GM23338 (cell line): ENCODE measurements at regions not wholly inside any gene's neighbourhood (a gene's known extent, or its start where the extent isn't known, plus 50 kb on each side); places are given as distances from the start of the nearest gene placed in this dataset.

Source experiments
- ATAC-seq: fragments of 200-7000 bp; cut with Tn5 transposase; 3 replicates; pipeline ENCODE4 v1.9.1; 2020
- DNase-seq: peaks from one replicate; pipeline ENCODE4 v3.0.0-alpha.2; 2015; ENCODE audit warnings: low spot score
- H2AFZ ChIP-seq: fragments of 200-600 bp; sonication (generic); 2 replicates; pipeline ENCODE4 v1.8.0; 2016; ENCODE audit warnings: antibody characterized with exemption, mild to moderate bottlenecking, moderate library complexity
- H3F3A ChIP-seq: fragments of 200-600 bp; sonication (generic); replicated peaks from 2 replicates; pipeline ENCODE4 v1.8.0; 2017; ENCODE audit warnings: antibody characterized with exemption, mixed run types, low read depth
- H3K27ac ChIP-seq: fragments of 200-600 bp; sonication (generic); 2 replicates; pipeline ENCODE4 v1.6.1; 2016; ENCODE audit warnings: low read depth
- H3K27me3 ChIP-seq: fragments of 200-600 bp; sonication (generic); 2 replicates; pipeline ENCODE4 v1.8.0; 2016; ENCODE audit warnings: mild to moderate bottlenecking, mixed run types, moderate library complexity; ENCODE audit not compliant: insufficient read depth
- H3K36me3 ChIP-seq: fragments of 200-600 bp; sonication (generic); 2 replicates; pipeline ENCODE4 v1.8.0; 2016; ENCODE audit warnings: mild to moderate bottlenecking; ENCODE audit not compliant: insufficient read depth
- H3K4me1 ChIP-seq: fragments of 200-600 bp; sonication (generic); 2 replicates; pipeline ENCODE4 v1.8.0; 2016; ENCODE audit warnings: mild to moderate bottlenecking, moderate library complexity; ENCODE audit not compliant: insufficient read depth
- H3K4me2 ChIP-seq: fragments of 200-600 bp; sonication (generic); 2 replicates; pipeline ENCODE4 v1.7.1; 2017; ENCODE audit warnings: mixed run types
- H3K4me3 ChIP-seq: fragments of 200-600 bp; sonication (generic); 2 replicates; pipeline ENCODE4 v1.6.1; 2016; ENCODE audit warnings: mixed run types
- H3K79me2 ChIP-seq: fragments of 200-600 bp; sonication (generic); replicated peaks from 2 replicates; pipeline ENCODE4 v1.8.0; 2017; ENCODE audit warnings: mild to moderate bottlenecking; ENCODE audit not compliant: insufficient read depth
- H3K9me2 ChIP-seq: fragments of 200-600 bp; sonication (generic); 2 replicates; pipeline ENCODE4 v1.8.0; 2017; ENCODE audit not compliant: insufficient read depth
- H4K20me1 ChIP-seq: fragments of 200-600 bp; sonication (generic); replicated peaks from 2 replicates; pipeline ENCODE4 v1.8.0; 2017; ENCODE audit warnings: mild to moderate bottlenecking; ENCODE audit not compliant: insufficient read depth
- H3K27ac Mint-ChIP-seq: 2 replicates; pipeline ENCODE4 v1.8.0; 2020; ENCODE audit warnings: inconsistent platforms, mild to moderate bottlenecking, moderate library complexity, mixed read lengths
- H3K27me3 Mint-ChIP-seq: 3 replicates; pipeline ENCODE4 v1.8.0; 2022; ENCODE audit warnings: low read depth, mild to moderate bottlenecking, moderate library complexity, mixed read lengths, inconsistent platforms; ENCODE audit not compliant: insufficient read depth, poor library complexity
- H3K36me3 Mint-ChIP-seq: 3 replicates; pipeline ENCODE4 v1.8.0; 2021; ENCODE audit warnings: low read depth, mild to moderate bottlenecking, inconsistent platforms, moderate library complexity, mixed read lengths
- H3K4me1 Mint-ChIP-seq: 3 replicates; pipeline ENCODE4 v1.8.0; 2020; ENCODE audit warnings: mild to moderate bottlenecking, inconsistent platforms, mixed read lengths
- H3K4me3 Mint-ChIP-seq: 3 replicates; pipeline ENCODE4 v1.8.0; 2021; ENCODE audit warnings: moderate library complexity, mild to moderate bottlenecking, inconsistent platforms, mixed read lengths
- H3K9me3 Mint-ChIP-seq: 3 replicates; pipeline ENCODE4 v1.8.0; 2020; ENCODE audit warnings: moderate library complexity, mild to moderate bottlenecking, inconsistent platforms, mixed read lengths
- CREB1 ChIP-seq: fragments of 250-450 bp; sonication (Bioruptor Pico); IDR thresholded peaks from 2 replicates; pipeline ENCODE4 v1.5.0; 2020; ENCODE audit warnings: low read depth, mild to moderate bottlenecking, moderate library complexity
- CTCF ChIP-seq, 2 experiments: fragments of 200-600 bp in 1 of 2; sonication (generic) in 1 of 2; conservative IDR thresholded peaks; 2 replicates each; pipeline versions ENCODE4 v1.5.1 to v1.6.1; 2016 to 2017; ENCODE audit warnings: antibody characterized with exemption in 2 of 2, low read depth in 2 of 2, mild to moderate bottlenecking in 2 of 2, moderate library complexity in 1 of 2
- EZH2phosphoT487 ChIP-seq: fragments of 200-600 bp; sonication (generic); IDR thresholded peaks from one replicate; pipeline ENCODE4 v1.8.1; 2018; ENCODE audit warnings: antibody characterized with exemption; ENCODE audit not compliant: unreplicated experiment
- JUNB ChIP-seq: IDR thresholded peaks from one replicate; pipeline ENCODE4 v1.6.1; 2016; ENCODE audit warnings: antibody characterized with exemption; ENCODE audit not compliant: unreplicated experiment
- NANOG ChIP-seq: IDR thresholded peaks from 2 replicates; pipeline ENCODE4 v1.6.1; 2016; ENCODE audit warnings: antibody characterized with exemption, borderline replicate concordance
- POLR2AphosphoS5 ChIP-seq: IDR thresholded peaks from 2 replicates; pipeline ENCODE4 v1.6.1; 2016; ENCODE audit warnings: antibody characterized with exemption, low read depth
- REST ChIP-seq: IDR thresholded peaks from one replicate; pipeline ENCODE4 v1.6.1; 2018; ENCODE audit warnings: antibody characterized with exemption; ENCODE audit not compliant: unreplicated experiment
- STAT1 ChIP-seq: IDR thresholded peaks from one replicate; pipeline ENCODE4 v1.6.1; 2016; ENCODE audit warnings: antibody characterized with exemption; ENCODE audit not compliant: unreplicated experiment
- ZNF114 ChIP-seq: fragments of 250-450 bp; sonication (Bioruptor Pico); IDR thresholded peaks from 2 replicates; pipeline ENCODE4 v1.5.0; 2020; ENCODE audit warnings: mild to moderate bottlenecking, moderate library complexity
- ZNF331 ChIP-seq: fragments of 250-450 bp; sonication (Bioruptor Pico); IDR thresholded peaks from 2 replicates; pipeline ENCODE4 v1.5.0; 2020; ENCODE audit warnings: low read depth, mild to moderate bottlenecking, moderate library complexity
- ZNF462 ChIP-seq: fragments of 250-450 bp; sonication (Bioruptor Pico); IDR thresholded peaks from 2 replicates; pipeline ENCODE4 v1.5.0; 2020; ENCODE audit warnings: mild to moderate bottlenecking, moderate library complexity
- TF ChIP-seq, protein P1 (sequence below): IDR thresholded peaks from 2 replicates; pipeline ENCODE4 v1.6.1; 2016; ENCODE audit warnings: antibody characterized with exemption

GRCh38 chr5:60173667-60174066 is 280.1 kb upstream of the PDE4D start (continued):
- no peak for TF ChIP-seq ZNF462 (CRISPR knock-in tag)

GRCh38 chr5:60163762-60164161 is 270.2 kb upstream of the PDE4D start:
- Mint-ChIP-seq H3K36me3 (no peaks in the 10 kb centered on the region), H3K27me3 (no peaks in the 10 kb centered on the region), H3K4me3 (no peak overlapping the region), H3K4me1 (no peaks in the 10 kb centered on the region), H3K9me3 (no peaks in the 10 kb centered on the region; the same call in 2 of the 3 replicates), H3K27ac (no peak overlapping the region)
- H3K4me2 ChIP-seq = no peak overlapping the region
- H3K36me3 ChIP-seq = no peaks in the 10 kb centered on the region
- no peaks in the 10 kb centered on the region for H4K20me1 ChIP-seq
- H3F3A ChIP-seq = no peaks in the 10 kb centered on the region
- DNase-seq (no peak), ATAC-seq (no peak)
- no peak overlapping the region for H3K27ac ChIP-seq
- H3K79me2 ChIP-seq = no peaks in the 10 kb centered on the region
- H3K4me1 ChIP-seq = no peaks in the 10 kb centered on the region
- H3K9me2 ChIP-seq = no peaks in the 10 kb centered on the region
- H3K27me3 ChIP-seq = no peaks in the 10 kb centered on the region
- H2AFZ ChIP-seq = no peak overlapping the region
- H3K4me3 ChIP-seq = no peak overlapping the region
- TF ChIP-seq STAT1 (no peak), CTCF (conservative IDR thresholded peaks at IDR 0.05; ENCODE audit: low read depth in 2 of 2) (no peak), EZH2phosphoT487 (no peak), ZNF114 (CRISPR knock-in tag) (no peak), JUNB (no peak), CREB1 (CRISPR knock-in tag) (no peak), ZNF331 (CRISPR knock-in tag) (no peak), NANOG (no peak), POLR2AphosphoS5 (no peak), REST (no peak)
- TF ChIP-seq, protein P1, sequence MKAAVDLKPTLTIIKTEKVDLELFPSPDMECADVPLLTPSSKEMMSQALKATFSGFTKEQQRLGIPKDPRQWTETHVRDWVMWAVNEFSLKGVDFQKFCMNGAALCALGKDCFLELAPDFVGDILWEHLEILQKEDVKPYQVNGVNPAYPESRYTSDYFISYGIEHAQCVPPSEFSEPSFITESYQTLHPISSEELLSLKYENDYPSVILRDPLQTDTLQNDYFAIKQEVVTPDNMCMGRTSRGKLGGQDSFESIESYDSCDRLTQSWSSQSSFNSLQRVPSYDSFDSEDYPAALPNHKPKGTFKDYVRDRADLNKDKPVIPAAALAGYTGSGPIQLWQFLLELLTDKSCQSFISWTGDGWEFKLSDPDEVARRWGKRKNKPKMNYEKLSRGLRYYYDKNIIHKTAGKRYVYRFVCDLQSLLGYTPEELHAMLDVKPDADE = no peak
